Iris pigment epithelial cell (primary cell): ENCODE measurements at regions not wholly inside any gene's neighbourhood (a gene's known extent, or its start where the extent isn't known, plus 50 kb on each side); places are given as distances from the start of the nearest gene placed in this dataset.
"Not testable (repeated sequence)": the region's sequence is repeated elsewhere in the genome, so short reads cannot be mapped to it uniquely, and the experiment has no call there.

Source experiments
- DNase-seq: peaks from one replicate; pipeline ENCODE4 v3.0.0-alpha.2; 2011; ENCODE audit warnings: low read depth

DNA sequence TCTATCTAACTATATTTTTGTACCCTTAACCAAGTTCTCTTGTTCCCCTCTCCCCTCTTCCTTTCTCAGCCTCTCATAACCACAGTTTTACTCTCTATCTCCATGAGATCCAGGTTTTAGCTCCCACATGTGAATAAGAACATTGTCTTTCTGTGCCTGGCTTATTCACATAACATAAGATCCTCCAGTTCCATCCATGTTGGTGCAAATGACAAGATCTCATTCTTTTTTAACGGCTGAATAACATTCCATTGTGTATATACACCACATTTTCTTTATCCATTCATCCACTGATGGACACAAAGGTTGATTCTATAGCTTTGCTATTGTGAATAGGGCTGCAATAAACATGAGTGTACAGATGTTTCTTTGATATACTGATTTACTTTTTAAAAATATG, 83.9 kb upstream of the TMEM178A start:
- no peak for DNase-seq

DNA sequence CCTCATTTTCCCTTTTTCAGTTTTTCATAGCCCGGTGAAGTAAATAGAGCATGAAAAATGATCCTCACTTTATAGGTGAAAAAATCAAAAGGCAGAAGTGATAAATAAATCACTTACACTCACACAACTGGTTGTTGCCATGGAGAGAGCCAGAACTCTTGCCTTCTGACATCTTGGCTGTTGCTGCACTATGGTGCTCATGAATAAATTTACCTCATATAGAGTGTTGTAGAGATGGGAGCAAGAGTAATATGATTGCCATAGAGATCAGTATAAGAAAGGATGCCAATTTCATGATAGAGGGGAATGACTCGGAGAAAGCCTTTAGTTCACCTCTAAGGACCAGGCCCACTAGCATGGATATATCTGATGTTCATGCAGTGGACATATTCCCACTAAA, 82.5 kb upstream of the TMEM178A start:
- no peak for DNase-seq

DNA sequence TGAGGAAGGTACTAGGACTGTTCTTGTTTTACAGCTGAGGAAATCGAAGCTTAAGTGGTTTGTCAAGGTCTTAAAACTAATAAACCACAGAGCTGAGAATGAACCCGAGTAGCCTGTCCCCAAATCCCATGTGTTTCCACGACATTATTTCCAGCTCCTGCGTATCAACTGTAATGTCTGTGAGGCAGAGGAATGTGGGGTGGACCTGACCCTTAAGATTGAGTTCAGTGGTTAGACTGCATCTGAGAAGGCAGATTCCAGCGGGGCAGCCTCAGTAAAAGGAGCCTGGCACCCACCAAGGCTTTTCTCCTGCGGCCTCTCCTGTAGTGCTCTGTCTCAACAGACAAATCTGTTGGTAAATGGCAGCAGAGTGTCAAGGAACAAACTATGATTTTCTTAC, 81.9 kb upstream of the TMEM178A start:
- peak; percentile 51 for DNase-seq

DNA sequence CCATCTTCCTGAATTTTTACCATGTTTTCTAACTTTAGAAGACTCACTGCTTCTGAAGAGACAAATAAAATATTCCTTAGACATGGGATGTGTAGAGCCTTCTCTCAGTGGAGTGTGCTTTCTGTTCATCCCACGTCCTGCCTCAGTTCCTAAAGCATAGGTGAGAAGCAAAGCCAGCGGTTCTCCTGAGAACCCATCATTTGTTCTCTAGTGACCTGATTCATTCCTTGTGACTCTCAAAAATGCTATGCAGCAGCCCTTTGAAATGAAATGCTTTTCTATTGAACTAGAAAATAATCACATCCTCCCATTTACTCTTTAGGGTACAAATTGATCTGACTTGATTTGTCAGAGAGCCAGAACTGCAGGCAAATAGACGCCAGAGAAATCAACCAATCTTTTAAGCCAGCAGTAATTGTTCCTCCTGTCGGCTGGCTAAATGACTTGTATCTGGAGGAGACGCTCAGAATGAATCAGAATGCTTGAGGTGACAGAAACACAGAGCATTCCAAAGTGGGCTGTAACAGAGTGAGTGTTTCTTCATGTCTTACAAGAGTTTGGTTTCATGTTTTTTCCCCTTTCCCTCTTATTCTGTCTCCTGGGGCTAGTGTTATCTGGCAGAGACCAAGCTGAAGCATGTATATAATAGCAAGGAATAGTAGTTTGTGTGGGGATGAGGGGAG, 81.3 kb upstream of the TMEM178A start:
- peak; percentile 87 for DNase-seq

DNA sequence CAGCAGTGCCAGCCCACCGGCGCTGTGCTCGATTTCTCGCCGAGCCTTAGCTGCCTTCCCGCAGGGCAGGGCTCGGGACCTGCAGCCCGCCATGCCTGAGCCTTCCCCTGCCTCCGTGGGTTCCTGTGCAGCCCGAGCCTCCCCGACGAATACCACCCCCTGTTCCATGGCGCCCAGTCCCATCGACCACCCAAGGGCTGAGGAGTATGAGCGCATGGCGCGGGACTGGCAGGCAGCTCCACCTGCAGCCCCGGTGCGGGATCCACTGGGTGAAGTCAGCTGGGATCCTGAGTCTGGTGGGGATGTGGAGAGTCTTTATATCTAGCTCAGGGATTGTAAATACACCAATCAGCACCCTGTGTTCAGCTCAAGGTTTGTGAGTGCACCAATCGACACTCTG, 80.2 kb upstream of the TMEM178A start:
- DNase-seq, result not testable (repeated sequence)

DNA sequence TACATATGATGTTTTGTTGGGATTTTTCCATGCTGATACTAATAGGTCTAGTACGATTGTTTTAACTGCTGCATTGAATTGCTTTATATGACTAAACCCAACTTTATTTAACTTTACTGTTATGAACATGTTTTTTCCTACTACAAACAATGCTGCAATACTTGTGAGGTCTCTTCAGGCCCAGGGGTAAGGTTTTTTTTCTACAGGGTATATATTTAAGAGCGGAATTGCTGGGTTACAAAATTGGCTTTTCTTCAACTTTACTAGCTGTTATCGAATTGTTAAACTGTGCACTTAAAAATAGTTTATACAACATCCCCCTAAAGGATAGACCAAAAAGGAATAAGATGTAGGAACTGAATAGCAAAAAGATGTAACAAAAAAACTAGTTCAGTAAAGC, 78.5 kb upstream of the TMEM178A start:
- DNase-seq, result no peak

DNA sequence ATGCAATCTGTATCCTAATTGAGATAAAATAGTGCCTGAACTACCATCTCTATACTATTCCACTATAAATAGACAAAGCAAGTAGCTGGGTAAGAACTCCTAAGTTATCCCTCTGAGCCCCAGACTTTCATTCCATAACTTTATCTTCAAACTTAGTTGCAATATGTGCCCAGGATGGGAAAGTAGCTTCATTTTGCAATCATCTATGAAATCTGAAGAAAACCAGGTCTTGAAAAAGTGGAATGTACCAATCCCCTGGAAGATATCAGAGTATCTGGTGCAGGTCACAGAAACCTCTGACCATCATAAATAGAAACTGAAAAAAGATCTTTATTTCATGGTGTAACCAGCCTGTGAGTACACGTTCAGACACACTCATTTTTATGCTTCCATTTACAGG, 78.1 kb upstream of the TMEM178A start:
- no peak for DNase-seq

DNA sequence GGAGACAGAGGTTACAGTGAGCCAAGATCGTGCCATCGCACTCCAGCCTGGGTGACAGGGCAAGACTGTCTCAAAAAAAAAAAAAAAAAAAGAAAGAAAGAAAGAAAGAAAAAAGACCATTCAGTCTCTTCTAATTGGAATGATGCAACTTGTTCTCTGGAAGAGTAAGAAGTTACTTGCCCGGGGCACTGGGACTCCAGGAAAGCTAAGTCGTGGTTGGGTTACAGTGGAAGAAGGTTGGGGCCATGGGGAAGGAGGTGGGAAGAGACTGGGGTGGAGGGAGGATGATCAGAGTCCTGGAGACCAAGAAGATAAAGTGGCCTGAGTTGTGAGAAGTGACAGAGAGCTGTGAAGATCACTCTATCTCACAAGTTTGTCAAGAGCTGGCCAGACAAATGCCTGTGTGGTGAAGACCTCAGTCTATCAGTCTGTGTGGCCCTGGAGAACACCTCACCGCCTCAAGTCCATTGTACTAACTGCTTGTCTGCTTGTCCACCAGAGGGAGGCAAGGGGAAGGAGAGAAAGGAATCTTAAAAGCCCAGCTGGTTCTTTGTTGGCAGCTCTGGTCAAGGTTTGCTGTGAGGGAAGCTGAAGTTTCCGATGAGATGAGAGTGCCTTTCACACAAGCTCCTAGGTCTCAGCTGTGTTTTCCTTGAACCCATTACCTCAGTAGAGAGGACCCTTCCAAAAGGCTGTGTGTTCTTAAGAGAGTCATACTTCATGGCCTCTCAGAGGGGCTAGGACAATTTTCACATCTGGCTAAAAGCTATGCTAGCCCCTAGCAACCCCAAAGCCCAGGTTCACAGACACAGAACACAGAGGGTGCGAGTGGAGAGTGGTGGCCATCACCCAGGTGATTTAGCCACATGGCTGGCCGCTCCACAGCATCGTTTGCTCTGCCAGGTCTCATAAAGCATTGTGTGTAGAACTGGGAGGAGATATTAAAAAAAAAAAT, 72.0 kb upstream of the TMEM178A start:
- DNase-seq, result peak; percentile 91

DNA sequence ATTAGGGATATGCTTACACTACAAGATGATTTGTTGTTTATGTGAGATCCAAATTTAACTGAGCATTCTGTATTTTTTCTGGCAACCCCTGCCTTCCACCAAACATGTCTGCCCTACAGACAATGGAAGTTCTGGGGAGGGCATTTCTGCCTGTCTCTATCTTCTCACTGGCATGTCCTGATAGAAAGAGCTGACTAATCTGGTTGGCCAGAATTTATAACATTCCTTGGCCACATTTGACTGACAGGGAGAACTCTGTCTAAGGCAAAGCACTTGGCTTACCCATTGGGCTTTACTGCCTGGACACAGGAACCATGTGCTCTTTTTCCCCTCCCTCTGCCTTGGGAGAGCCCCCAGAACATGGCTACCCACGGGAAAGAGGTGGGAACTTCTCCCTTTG, 70.6 kb upstream of the TMEM178A start:
- no peak for DNase-seq

DNA sequence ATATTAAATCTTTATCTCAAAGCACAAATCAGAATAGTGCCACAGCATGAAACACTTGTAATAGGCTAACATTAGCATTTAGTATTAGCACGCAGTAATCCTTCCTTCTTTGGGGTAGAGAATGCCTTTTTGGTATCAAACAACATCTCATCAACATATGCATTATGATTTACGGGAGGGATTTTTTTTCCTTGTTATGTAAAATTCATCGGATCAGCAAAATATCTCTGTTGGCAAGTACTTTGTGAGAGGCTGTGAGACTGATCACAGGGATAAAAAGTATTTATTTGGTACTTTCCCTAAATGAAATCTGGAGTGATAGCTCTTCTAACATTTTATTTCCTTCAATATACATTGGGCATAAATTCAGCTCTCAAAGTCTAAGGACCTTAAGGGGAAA, 68.4 kb upstream of the TMEM178A start:
- no peak for DNase-seq

DNA sequence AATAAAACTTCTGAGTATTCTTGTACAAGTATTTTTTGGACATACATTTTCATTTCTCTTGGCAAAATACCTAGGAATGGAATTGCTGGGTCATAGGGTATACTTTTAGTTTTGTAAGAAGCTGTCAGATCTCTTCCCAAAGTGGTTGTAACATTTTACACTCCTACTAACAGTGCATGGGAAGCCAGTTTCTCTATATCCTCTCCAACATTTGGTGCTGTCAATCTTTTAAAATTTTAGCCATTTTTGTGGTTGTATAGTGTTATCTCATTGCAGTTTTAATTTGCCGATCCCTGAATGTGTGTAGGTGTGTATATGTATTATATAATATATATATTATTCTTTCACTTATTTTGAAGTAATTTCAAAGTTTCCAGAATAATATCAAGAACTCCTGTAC, 63.1 kb upstream of the TMEM178A start:
- DNase-seq, result no peak

DNA sequence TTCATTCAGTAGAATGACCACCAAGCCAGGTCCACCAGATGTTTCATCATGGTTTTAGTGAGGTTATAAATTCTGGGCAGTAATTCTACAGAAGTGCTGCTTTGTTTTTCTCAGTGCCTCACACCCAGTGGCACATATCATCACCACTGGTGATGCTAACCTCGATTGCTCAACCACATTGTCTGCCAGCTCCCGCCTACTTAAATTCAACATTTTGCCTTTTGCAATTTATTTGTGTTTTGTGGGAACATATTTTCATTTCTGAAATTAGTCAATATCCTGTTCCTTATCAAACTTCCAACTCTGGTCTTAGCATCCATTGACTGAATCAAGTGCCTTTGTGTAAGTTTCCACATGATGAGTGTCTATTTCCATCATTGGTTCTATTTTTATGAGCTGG, 62.3 kb upstream of the TMEM178A start:
- peak; percentile 54 for DNase-seq

DNA sequence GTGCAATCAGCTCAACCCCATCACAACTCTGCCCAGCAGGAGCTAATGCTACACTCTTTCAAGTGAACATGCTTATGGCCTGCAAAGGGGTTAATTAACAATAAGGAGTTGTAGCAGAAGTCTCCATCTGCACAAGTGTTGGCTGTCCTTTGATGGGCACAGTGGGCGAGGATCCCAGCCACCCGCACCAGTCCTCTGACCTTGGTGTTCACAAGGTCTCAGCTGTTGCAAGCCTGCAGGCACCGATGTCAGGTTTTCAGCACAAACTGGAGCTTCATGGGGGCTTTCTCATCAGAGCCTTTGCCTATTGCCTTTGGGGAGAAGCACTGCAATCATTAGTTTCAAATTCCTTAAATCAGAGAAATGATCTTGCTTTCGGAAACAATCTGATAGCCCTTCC, 60.9 kb upstream of the TMEM178A start:
- DNase-seq, result no peak

DNA sequence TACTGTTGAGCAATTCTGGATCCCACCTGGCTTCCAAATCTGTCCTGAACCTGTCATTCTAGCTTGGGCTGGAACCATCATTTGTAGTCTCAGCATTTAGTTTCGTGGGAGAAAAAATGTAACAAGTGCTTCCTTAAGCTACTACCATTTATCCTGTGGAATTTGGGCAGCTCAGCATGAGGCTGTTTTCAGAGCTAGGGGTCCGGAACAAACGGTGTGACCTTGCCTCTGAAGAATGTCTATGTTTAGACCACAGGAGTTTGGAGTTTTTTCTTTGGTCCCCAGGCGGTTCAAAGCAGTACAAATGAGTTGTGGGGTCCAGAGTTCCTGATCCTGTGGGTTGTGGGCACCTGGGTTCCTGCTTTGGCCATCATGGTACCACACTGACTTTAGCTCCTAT, 59.1 kb upstream of the TMEM178A start:
- peak; percentile 67 for DNase-seq

DNA sequence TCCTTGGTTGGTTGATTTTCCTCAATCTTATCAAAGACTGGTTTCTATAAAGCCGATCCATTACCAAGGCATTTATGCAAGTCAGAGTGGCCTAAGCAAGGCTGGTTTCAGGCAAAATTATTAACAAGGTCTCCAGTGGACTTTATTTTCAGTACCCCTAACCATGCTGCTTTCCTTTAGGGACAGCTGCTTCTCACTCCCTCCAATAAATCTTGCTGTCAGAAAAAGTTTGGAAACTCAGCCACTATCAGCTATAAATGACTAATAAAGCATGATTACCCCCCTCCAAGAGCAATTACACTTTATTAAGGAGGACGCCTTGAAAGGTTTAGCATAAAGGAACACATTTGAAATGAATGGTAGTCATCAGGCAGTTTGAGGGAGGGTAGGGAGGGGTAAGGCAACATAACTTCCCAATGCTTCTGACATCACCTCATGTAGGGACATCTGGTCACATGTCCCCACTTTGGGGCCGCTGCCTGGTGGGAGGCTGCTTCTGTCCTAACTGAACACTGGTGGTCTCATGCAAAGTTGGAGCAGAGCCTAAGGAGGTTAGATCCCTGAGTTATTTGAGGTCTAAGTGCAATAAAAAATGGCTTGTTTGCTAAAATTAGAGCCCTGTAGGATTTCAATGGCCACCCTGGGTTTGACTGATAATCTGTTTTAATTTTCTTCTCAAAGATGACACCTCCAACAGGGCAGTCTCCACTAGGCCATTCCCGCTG, 58.0 kb upstream of the TMEM178A start:
- no peak for DNase-seq

DNA sequence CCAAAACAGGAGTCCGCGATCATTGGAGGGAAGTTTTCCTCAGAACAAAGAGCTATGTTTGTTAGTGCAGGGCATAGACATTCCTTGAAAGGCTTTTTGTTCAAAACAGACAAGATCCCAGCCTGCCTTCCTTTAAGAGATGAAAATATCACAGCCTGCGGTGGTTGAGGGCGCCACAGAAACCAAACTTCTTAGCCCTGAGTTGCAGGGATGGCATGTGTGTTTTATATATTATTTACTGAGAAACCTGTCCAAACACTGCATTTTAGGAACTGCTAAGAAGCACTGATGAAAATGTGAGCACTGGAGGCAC, 57.5 kb upstream of the TMEM178A start:
- DNase-seq, result no peak

DNA sequence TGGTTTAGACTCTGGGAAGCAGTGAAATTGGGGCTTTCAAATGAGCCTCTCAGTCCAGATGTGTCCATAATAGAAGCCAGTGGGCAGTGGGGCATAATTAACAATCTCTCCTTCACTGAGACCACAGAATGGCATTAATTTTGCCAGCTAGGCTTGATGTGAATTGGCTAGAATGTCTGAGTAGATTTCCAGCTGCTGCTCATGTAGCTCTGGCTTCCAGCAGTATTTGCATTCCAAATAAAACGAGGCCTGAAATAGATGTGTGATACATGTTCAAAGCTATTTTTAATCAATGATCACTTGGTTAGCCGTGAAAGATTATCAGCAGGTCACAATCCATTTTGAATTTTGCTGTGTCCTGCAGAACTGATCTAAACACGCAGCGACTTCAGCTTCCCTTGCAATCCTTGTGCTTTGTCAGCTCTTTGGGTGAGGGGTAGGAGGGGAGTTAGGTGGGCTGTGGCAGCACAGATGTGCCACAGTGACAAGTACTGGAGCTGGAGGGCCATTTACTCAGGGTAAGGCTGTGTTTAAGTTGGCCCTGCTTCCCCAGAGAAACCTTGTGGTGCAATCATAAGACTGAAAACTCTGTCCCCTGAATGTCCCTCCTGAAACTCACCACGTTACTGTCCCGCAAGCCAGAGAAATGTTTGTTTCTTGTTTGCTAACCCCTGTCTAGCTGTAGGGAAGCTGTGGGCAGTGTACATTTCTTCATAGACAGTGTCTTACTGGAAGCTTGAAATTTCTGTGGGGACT, 56.9 kb upstream of the TMEM178A start:
- peak; percentile 34 for DNase-seq

DNA sequence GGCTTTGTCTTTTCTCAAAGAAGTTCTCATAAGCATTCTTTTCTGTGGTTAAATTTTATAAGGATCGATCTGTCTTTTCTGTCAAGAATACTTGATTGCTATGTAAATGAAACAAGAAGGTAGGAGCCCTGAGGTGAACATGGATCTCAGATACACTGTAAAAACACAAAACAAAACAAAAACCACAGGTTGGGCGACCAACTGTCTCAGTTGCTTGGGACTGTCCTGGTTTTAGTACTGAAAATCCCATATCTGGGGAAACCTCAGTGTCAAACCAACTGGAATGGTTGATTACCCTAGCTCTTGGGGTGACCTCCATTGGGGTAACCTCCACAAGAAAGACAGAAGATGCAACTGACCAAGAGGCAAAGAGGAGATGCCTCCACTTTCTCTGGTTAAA, 55.8 kb upstream of the TMEM178A start:
- no peak for DNase-seq

DNA sequence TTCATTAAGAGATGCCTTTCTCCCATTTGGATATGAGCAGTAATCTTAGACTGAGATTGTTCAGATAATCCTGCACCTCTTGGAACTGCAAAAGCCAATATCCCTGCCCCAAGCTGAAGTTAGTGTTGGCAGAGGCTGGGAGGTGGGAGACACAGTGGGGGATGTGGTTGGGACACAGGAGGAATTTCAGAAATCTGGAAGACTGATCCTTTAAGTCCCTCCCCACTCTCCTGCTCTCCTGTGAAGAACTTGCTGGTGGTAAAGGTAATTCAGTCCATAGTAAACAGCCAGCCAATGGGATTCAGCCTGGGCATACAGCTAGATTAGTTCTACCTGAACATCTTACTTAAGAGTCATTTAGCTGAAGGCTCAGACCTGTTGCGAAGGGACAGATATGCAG, 50.0 kb upstream of the TMEM178A start:
- no peak for DNase-seq
